HG02610 (cell line): ENCODE measurements at regions not wholly inside any gene's neighbourhood (a gene's known extent, or its start where the extent isn't known, plus 50 kb on each side); places are given as distances from the start of the nearest gene placed in this dataset.

Experiments
- ATAC-seq: cut with Tn5 transposase; IDR thresholded peaks from one replicate; pipeline ENCODE4 v1.9.1; 2021; ENCODE audit warnings: mild to moderate bottlenecking, moderate library complexity; ENCODE audit not compliant: unreplicated experiment

DNA sequence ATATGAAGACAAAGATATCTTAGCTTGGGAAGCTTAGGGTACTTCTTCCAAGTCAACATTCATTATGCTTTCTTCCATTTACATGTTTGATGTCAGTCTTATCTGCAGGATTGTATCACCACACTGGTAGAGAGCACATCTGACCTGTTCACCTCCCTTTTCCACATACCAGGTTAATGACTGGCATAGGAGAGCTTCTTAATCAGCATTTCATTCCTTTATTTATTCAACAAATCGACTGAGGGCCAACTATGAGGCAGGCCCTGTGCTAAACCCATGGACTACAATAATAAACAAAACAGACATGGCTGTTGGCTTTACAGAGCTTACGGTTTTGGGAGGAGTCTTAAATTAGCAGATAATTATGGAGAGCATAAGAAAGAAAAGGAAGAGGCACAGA lies 378.1 kb upstream of the CDH11 start:
- ATAC-seq: no peak

DNA sequence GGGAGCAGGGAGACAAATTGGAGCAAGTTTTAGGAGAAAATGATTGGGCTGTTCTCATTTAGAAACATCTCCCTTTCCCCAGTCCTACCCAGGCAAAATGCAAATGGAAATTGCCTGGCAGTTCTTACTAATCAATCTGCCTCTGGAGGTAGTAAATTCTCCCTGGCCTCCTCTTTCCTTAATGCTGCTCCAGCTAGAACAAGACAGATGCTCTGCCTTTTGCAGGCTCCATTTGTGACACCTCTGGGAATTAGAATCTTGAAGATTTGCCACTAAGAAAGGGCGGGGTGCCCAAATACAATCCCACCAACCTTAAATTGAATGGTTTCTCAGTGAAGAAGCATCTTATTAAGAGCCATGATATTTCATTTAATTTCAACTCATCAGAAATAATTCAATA lies 377.7 kb upstream of the CDH11 start:
- no peak for ATAC-seq

DNA sequence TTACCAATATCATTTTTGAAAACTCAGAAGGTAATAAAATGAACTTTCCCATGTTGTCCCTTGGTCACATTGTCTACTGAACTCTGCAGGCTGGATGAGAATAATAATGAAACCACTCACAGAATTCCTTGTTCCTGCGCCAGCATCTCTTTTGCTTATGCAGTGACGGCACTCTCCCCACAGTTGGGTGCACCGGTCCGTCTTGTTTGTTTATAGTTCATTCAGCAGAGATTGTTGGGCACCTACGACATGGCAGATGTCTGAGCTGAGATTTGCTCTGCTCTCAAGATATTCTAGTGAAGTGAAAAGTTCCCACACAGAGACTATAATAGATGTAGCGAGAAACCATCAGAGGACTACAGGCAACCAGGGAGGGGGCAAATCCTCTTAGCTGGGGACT lies 375.7 kb upstream of the CDH11 start:
- ATAC-seq: no peak

DNA sequence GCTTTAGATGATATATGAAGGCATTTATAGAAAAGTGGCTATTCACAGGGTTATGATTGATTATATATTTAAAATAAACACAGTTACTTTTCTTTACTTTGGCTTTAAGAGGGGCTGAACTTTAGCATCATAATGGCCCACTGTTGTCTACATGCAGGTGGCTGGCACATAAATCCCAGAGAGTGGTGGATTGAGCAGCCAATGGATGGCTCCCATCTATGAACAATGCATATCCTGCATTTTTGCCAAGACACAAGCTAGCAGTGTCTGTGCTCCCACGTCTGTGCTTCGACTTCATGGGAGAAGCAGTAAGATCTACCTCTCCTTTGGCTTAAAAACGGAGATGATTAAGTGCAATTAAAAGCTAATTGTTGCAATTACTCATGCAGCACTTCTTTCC lies 373.2 kb upstream of the CDH11 start:
- ATAC-seq: no peak

DNA sequence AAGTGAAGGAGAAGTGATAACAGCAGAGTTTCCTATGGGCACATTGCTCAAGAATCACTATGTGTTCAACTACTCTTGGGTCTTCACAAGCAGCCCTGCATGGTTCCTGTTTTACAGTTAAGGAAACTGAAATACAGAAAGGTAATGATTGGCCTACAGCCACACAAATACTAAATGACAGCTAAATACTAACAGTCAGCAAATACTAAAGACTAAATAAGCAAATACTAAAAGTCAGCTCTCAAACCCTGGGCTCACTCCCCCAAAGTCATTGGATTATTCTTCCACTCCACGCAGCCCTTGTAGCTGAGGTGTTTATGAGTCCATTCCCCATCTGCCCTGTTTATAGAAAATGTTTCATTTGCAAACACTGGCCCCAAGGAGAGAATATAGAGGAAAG lies 372.7 kb upstream of the CDH11 start:
- no peak for ATAC-seq

DNA sequence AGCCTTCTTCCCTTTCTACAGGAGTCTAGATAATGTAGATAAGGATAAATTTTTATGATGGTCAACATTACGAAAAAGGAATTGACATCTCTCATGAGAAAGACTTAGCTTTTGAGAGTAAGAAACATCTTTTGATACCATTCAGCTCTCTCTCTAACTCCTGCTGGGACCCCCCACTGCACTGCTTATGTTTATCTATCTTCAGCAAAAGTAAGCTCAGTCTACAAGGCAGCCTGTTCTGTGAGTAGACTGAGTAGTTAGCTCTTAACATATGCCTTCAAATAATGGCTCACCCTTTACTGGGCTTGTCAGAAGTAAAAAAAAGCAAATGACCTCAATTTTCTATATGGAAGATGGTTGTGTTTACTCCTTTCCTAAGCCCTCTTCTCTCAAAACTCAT lies 372.2 kb upstream of the CDH11 start:
- no peak for ATAC-seq

DNA sequence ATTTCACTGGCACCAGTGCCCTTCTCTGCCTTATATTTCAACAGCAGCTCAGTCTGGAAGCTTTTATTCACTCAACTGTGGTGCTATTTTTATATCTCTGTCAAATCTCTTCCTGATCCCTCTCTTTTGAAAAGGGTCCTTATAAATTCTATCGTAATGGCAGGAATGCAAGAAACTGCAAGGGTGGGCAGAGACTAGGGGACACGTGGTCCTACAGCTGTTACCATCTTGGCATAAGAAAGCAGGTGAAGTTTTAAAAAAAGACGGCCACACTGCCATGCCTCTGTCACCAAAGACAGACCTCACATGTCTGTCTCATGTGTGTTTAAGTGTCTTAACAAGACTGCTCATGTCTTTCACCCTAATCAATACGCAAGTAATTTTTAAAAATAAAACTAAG lies 368.4 kb upstream of the CDH11 start:
- ATAC-seq: no peak

DNA sequence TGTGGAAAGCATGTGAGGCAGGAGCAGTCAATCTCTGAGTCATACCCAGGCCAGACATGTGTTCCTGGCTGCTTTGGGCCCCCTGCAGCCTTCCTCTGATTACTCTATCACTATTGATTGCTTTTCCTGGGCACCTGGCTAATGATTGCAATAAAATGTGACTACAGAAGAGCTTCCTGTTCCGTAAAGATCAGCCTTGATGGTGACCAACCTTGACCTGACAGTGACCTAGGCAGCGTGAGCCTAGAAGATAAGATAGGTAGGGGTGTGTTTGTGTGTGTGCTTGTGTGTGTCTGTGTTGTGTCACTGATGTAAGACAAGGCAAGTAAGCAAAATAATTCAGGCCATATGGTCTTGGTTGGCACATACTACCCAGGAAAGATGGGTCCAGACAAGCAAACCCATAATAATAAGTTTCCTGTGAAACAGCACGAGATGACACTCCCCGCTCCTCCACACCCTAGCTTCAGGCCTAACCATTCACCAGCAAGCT lies 367.7 kb upstream of the CDH11 start:
- ATAC-seq: no peak

DNA sequence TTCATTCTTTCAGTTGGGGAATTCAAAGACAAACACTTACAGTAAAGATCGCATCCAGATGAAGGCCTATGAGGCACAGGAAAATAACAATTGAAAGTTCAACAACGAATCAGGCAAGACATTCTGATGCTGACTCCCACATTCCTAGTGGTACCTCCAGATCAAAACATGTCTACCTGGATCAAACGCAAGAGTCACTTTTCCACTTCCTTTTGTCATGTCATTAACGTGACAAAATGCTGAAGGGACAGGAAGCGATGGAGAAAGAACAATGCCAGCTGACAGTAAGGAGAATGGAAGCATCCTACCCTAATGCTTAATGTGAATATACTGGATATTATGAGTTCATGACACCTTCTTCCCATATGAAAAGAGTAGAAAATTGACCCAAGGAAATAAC lies 365.4 kb upstream of the CDH11 start:
- no peak for ATAC-seq

DNA sequence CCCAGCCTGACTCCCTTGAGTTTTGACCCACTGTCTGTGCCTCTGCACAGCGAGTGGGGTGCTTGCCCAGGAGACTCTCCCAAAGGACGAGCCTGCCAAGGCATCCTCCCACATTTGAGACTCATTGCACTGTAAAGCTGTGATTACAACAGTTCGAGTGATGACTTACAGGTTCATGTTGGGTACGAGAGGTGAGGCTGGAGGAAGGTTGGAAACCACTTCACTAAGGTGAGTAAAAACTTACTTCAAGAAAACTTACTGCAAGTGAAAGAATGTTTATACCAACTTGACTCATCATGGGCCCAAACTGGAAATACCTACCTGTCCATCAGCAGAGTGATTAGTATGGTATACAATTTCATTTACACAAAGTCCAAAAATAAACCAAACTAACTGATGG lies 360.1 kb upstream of the CDH11 start:
- no peak for ATAC-seq

DNA sequence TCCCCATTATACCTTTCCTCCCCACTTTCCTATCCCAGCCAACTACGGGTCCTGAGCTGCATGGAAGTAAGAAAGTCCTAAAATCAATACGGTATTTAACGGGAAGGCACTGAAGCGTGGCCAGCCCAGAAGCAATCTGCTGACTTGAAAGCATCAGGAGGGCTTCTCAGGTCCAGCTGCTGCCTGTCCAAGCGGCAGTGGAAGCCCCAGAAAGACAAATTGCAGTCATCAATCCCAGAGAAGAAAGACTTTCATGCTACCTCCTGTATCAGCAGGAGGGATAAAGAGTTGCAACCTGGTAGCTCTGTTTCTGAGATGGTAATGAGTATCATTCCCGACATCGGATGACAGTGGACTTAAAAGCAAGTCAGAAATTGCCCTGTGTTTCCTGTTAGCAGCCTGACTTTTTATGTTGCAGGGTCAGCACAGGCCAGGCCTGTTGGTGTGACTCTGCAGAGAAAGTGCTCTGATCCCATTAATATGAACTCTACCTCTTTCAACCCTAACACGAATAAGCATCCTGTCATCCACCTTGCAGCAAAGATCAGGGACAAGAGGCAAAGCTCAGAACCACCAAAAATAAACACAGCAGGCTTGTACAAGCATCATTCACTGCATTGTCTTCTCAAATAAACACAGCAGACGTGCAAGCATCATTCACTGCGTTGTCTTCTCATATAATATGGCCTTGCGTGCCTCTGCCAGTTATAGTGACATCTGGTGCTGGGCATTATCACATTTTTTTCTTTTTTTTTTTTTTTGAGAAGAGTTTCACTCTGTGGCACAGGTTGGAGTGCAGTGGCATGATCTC lies 358.6 kb upstream of the CDH11 start:
- ATAC-seq: no peak

DNA sequence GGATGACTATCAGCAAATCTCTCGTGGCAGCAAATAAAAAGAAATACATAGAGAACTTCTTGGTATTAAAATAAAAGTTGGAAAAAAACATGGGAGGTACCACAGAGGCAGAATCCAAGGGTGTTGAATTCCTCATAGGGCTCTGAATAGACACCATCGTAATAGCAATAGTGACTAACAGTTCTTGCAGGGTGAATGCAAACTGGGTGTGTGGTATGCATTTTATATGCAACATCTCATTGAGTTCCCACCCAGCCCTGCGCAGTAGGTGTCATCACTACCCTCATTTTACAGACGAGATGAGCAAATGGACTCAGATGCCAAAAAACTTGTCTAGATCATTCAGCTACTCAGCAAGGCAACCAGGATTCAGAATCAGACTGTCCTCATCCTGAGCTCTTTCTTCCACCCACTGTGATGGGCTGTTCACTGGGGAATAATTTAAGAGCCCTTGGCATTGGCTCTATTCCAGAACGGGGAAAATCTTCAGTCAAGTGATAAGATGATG lies 354.6 kb upstream of the CDH11 start:
- ATAC-seq: no peak

DNA sequence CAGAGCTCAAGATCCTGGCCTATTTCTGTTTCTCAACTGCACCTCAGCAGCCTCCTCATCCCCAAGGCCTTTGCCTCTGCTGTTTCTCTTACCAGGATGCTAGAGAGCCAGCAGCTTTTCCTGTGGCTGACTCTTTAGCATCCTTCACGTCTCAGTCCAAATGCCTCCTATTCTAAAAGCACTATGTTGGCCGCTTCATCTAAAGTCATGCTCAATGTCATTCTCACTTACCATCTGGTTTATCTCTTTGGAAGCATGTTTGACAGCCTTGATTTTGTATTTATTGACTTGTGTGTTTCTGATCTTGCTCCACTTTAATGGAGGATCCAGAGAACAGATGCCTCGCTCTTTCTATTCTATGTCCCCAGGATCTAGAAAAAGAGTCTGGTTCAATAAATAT lies 351.8 kb upstream of the CDH11 start:
- ATAC-seq: no peak

DNA sequence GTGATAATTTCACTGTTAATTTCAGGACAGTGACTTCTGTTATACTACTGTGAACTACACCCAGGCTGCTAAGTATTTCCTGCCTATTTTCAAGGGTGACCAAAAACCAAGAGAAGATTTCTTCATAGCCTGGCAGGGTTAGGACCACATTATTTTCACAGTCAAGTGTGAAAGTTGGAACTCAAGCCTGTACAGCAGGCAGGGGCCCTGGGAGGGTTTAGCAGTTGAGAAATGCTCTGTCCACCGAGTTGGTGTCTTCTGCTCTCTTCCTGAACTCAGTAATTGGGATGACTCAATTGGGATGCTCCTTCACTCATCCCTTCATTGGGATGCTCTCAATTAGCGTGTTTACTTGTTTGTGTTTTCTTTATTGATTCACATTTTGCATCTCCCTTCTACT lies 347.3 kb upstream of the CDH11 start:
- ATAC-seq: no peak

DNA sequence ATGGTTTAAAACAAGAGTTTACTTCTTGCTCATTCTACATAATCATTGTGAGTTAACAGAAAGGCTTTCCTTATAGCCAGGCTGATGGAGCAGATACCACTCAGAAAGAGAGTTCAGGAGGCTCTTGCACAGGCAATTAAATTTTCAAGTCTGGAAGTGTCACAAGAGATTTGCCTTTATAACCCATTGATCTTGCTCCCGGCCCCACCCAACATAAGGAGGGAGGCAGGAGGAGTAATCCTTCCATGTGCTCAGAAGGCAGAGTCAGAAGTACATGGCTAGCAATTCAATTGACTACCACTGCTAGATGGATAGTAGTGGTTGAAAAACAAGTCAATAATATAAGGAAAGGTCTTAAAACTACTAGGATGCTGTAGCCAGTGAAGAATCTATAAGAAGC lies 346.3 kb upstream of the CDH11 start:
- no peak for ATAC-seq

DNA sequence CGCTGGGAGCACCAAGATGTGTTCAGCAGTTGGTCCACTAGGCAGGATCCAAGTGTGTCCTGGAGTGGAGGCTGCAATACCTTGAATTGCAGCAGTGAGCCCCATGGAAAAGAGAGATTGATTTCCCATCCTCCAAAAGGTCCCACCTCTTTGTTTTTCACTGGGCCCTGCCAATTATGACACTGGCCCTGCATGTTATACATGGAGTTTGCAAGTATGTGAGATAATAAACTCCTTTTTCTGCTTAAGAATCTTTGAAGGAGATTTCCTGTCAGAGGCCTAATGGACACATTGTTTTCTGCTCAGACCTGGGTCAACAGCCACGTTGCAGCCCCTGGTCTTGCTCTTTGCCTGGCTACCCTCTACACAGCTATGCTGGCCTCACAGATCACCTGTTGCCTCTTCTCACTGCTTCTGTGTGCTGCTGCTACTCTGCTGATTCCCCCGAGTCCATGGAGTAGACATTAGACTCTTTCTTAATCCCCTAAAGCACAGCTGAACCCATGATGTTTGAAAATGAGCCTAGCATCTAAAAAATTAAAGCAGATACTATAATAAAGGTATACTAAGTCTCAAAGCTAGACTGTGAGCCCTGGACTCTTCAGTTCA lies 341.9 kb upstream of the CDH11 start:
- ATAC-seq: no peak

DNA sequence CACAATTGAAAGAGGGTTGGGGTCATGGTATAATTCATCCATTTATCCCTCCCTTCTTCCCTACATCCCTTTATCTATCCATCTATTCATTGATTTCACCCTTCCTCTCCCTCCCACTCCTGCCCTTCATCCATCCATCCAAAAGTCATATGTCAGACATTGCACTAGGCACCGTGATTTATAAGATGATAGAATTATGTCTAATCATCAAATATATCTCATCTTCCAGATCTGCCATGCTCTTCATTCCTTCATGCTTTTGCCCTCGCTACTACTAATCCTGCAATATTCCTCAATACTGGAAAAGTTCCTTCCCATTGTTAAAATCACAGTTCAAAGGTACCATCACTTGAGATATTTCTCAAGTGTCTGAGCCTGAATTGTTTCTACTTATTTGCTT lies 335.2 kb upstream of the CDH11 start:
- no peak for ATAC-seq

DNA sequence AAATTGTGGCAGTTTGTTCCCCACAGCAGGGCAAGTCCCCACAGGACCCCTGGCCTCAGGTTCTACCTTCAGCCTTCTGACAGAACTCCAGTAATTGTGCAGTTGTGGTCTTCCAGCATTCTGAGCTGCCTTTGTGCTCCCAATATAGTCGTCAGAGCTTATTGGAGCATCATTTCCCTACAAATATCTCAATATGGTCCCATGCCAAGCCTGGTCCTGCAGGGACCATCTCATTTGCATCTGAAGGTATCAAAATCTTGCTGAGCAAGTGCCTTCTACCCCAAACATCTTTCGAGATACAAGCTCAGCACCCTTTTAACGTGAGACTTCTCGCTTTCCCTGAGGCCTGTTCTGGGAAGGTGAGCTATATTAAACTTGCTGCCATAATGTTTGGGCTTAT lies 333.9 kb upstream of the CDH11 start:
- no peak for ATAC-seq

DNA sequence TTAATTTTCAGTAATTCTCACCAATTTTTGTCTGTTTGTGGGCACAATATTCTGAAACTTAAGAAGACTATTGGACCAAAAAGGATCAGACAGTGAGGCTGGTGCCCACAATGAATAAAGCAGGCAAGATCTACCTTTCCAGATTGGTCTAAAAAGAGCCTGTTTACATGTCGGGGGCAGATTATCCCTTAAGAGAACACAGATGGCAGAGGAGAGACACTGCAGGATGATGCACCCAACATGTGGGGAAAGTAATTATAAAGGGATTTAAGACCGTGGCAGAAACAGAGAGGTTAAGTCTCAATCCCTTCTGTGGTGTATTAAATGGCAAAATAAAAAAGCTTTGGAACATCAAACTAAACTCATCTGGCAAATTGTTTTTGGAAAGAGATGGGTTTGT lies 331.8 kb upstream of the CDH11 start:
- ATAC-seq: no peak

DNA sequence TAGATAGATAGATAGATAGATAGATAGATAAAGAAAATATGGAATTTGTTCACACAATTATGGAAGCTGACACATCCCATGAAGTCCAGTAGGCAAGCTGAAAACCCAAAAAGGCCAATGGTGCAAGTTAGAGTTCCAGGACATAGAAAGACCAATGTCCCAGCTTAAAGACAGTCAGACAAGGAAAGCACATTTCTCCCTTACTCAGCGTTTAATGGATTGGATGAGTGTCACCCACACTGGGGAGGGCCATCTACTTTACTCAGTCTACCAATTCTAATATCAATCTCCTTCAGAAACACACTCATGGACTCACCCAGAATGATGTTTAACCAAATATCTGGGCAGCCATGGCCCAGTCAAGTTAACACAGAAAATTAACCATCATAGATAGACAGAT lies 327.7 kb upstream of the CDH11 start:
- no peak for ATAC-seq

DNA sequence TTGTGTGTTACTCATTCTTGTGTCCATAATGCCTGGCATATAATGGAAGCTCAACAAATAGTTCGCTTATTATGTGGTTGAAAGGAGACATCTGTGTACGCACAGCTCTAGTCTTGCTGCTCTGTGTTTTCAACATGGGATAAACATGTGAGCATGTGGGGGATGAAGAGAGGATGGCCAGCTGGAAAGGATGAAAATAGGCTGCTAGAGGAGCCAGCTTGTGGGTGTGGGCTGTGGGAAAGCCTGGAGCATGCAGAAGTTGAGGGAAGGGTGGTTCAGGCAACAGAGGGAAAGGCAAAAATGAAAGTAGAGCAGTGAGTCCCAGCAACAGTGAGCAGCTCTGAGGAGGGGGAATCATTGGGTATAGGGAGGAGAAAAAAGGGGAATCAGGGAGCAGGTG lies 324.6 kb upstream of the CDH11 start:
- ATAC-seq: no peak
